Osteocyte (in vitro differentiated cells): ENCODE measurements at regions not wholly inside any gene's neighbourhood (a gene's known extent, or its start where the extent isn't known, plus 50 kb on each side); places are given as distances from the start of the nearest gene placed in this dataset.

Experiments
- DNase-seq: peaks from one replicate; pipeline ENCODE4 v3.0.0; 2021; ENCODE audit warnings: mixed read lengths; ENCODE audit not compliant: unreplicated experiment; ENCODE audit errors: extremely low spot score
- H3K27ac Mint-ChIP-seq: one replicate; pipeline ENCODE4 v1.8.0; 2021; ENCODE audit warnings: mild to moderate bottlenecking, mixed read lengths; ENCODE audit not compliant: unreplicated experiment
- H3K27me3 Mint-ChIP-seq: one replicate; pipeline ENCODE4 v1.8.0; 2021; ENCODE audit warnings: mixed read lengths; ENCODE audit not compliant: unreplicated experiment
- H3K36me3 Mint-ChIP-seq: one replicate; pipeline ENCODE4 v1.8.0; 2021; ENCODE audit warnings: mixed read lengths; ENCODE audit not compliant: unreplicated experiment
- H3K4me1 Mint-ChIP-seq: one replicate; pipeline ENCODE4 v1.8.0; 2021; ENCODE audit warnings: mixed read lengths; ENCODE audit not compliant: unreplicated experiment
- H3K4me3 Mint-ChIP-seq: one replicate; pipeline ENCODE4 v1.8.0; 2021; ENCODE audit warnings: mild to moderate bottlenecking, moderate library complexity, mixed read lengths; ENCODE audit not compliant: unreplicated experiment
- H3K9me3 Mint-ChIP-seq: one replicate; pipeline ENCODE4 v1.8.0; 2021; ENCODE audit warnings: mixed read lengths; ENCODE audit not compliant: unreplicated experiment
- TF ChIP-seq, protein P1 (sequence below): fragments of 200-600 bp; sonication (generic); IDR thresholded peaks from 2 replicates; pipeline ENCODE4 v1.5.0; 2021; ENCODE audit warnings: antibody characterized with exemption, mild to moderate bottlenecking, moderate library complexity

DNA sequence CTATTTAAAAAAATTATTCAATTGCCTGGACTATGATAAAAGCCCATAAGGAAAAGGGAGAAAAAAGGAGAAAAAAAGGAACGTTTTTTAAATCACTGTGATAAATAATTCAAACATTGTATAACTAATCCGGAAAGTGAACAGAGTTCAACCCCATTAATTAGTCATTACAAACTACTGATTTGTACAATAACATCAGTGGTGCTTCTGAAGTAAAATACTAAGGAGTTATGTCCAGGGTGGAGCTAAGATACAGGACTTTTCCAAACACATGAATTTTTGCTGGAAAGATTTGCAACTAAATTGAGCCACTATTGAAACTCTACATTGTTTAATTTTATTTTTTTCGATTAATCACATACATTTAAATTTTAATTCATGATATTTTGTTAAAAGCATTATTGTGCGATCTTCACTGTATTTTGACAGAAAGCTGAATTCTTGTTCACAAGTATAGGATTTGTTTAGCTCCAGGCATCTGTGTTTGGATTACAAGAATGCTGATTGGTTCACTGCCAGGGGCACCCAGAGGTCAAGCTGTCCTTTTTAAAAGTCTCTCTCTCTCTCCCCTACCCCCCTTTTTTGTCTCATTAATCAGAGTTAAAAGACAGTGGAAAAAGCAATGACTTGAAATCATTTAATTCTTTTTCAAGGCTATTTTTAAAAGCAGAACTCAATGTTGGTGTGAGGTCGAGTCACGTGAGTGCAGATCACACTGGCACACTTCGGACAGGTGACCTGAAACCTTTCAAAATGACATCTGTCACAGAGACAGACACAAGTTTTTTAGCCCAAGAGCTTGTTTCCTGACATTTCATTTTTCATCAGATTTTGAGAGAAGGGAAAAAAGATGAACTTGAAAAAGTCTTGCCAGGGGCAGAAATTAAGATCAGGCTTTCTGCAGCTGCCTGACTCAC lies 387.3 kb downstream of the NR2F1-AS1 start:
- peaks cover 32% of the 10 kb centered on the region for H3K4me1 Mint-ChIP-seq
- no peaks in the 10 kb centered on the region for H3K27me3 Mint-ChIP-seq
- no peak overlapping the region for H3K4me3 Mint-ChIP-seq
- TF ChIP-seq, protein P1, sequence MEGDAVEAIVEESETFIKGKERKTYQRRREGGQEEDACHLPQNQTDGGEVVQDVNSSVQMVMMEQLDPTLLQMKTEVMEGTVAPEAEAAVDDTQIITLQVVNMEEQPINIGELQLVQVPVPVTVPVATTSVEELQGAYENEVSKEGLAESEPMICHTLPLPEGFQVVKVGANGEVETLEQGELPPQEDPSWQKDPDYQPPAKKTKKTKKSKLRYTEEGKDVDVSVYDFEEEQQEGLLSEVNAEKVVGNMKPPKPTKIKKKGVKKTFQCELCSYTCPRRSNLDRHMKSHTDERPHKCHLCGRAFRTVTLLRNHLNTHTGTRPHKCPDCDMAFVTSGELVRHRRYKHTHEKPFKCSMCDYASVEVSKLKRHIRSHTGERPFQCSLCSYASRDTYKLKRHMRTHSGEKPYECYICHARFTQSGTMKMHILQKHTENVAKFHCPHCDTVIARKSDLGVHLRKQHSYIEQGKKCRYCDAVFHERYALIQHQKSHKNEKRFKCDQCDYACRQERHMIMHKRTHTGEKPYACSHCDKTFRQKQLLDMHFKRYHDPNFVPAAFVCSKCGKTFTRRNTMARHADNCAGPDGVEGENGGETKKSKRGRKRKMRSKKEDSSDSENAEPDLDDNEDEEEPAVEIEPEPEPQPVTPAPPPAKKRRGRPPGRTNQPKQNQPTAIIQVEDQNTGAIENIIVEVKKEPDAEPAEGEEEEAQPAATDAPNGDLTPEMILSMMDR: no peak
- no peaks in the 10 kb centered on the region for H3K36me3 Mint-ChIP-seq
- peak overlapping the region; percentile 11 for H3K27ac Mint-ChIP-seq
- no peak for DNase-seq
- H3K9me3 Mint-ChIP-seq: peaks cover 12% of the 10 kb centered on the region

DNA sequence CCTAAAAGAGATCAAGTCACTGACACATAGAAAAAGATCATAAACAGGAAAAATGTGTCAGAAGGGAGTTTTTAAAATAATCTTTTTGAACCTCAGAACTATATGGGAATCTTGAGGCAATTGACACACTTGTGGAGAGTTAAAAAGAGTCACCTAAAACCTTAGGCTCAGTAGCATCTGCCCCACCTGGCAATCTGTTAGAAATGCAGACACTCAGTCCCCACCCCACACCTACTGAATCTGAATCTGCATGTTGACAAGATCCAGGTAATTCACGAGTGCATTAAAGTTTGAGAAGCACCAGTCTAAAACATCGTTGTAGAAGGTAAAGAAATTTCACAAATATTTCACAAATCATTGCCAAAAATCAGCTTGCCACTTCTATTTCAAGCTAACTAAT lies 388.3 kb downstream of the NR2F1-AS1 start:
- no peak for DNase-seq
- Mint-ChIP-seq H3K27ac (peak overlapping the region; percentile 17), H3K36me3 (no peaks in the 10 kb centered on the region), H3K4me3 (no peak overlapping the region), H3K27me3 (no peaks in the 10 kb centered on the region), H3K9me3 (peaks cover 13% of the 10 kb centered on the region), H3K4me1 (peaks cover 32% of the 10 kb centered on the region)
- TF ChIP-seq, protein P1: no peak

DNA sequence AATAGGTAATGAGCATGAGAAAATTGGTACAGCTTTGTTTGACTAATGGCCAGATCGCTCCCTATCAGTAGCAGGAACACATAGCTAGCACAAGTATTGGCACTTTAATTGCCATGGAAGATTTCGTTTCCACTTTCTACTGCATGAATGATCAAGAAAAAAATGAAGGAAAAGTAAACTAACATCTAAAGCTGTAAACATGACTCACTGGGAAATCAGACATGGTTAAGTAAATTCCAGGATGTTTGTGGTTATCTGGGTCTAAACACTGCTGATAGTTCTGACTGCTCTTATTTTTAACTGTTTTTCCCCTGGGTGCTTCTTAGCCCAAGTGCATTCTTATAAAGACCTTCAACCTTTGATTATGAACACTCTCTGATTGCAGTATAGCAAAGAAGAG lies 388.9 kb downstream of the NR2F1-AS1 start:
- Mint-ChIP-seq H3K27me3 (no peaks in the 10 kb centered on the region), H3K36me3 (no peaks in the 10 kb centered on the region), H3K27ac (peak overlapping the region; percentile 17), H3K4me3 (no peak overlapping the region), H3K9me3 (peaks cover 15% of the 10 kb centered on the region), H3K4me1 (peaks cover 32% of the 10 kb centered on the region)
- TF ChIP-seq, protein P1: no peak
- DNase-seq: no peak

DNA sequence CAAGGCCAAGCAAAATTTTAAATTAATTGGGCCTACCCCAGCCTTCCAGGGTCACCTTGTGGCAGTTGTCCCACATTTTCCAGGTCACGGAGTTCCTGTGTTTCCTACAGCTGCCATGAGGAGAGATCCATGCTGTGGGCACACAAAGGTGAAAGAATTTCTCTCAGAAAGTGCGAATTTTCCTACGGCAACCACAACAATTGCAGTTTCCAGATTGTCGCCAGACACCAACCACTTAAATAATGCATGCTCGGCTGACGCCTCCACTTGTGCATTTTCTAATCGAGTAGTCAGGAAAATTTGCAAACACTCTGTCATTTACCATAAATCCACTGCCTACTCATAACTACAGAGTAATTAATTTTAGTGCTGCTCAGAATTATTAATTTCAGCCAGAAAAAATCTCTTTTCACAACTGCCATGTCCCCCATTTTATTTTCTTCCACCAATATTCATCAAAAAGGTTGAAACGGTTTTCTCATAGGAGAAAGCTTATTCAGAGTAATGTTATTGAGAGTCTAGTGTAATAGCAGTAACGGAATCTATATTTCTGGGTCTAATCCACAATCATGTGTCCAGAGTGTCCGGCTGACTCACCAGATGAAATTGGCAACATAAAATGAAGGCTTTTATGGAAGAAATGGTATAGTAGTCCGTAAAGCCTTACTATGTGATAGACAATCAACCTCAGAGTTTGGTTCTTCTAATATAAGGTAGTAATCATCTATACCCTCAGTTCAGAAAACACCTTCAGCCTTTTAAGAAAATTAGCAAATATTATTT lies 389.8 kb downstream of the NR2F1-AS1 start:
- Mint-ChIP-seq H3K36me3 (no peaks in the 10 kb centered on the region), H3K27ac (no peak overlapping the region), H3K27me3 (no peaks in the 10 kb centered on the region), H3K9me3 (peaks cover 15% of the 10 kb centered on the region), H3K4me1 (peaks cover 35% of the 10 kb centered on the region), H3K4me3 (no peak overlapping the region)
- no peak for DNase-seq
- TF ChIP-seq, protein P1: no peak

DNA sequence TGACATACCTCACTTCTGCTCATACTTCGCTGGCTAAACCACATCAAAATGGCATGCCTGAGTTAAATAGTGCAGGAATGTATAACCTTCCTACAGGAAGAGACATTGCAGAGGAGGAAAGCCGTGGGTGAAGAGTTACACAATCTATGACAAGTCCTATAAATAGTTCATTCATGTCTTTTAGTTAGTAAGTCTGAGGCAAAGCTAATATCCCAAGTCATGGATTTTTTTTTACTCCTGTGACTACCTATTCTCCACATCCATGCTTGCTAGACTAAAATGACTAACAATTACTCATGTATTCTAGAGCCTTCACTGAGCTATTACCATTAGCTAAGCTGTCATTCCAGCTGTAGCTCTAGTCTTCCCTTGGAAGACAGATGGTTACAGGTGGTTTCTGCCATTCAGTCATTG lies 391.3 kb downstream of the NR2F1-AS1 start:
- H3K27me3 Mint-ChIP-seq: no peaks in the 10 kb centered on the region
- H3K27ac Mint-ChIP-seq: no peak overlapping the region
- TF ChIP-seq, protein P1: no peak
- peaks cover 42% of the 10 kb centered on the region for H3K4me1 Mint-ChIP-seq
- peaks cover 15% of the 10 kb centered on the region for H3K9me3 Mint-ChIP-seq
- no peaks in the 10 kb centered on the region for H3K36me3 Mint-ChIP-seq
- no peak for DNase-seq
- no peak overlapping the region for H3K4me3 Mint-ChIP-seq
